ENCODE measurements at regions not wholly inside any gene's neighbourhood (a gene's known extent, or its start where the extent isn't known, plus 50 kb on each side); places are given as distances from the start of the nearest gene placed in this dataset.

- ChIA-PET CTCF (no interaction called here), POLR2A (no interaction called here)
- Mint-ChIP-seq H3K27ac (no peak overlapping the region), H3K27me3 (no peaks in the 10 kb centered on the region), H3K9me3 (peaks cover 1% of the 10 kb centered on the region), H3K36me3 (ENCODE audit: low read depth) (no peaks in the 10 kb centered on the region), H3K4me3 (no peak overlapping the region), H3K4me1 (ENCODE audit: low read depth) (no peaks in the 10 kb centered on the region)
- TF ChIP-seq CTCF (IDR thresholded peaks at IDR 0.05): no peak
- DNase-seq (no peak), ATAC-seq (no peak)
- intact Hi-C loops (cut with micrococcal nuclease): no loop called here
These were observed 787.2 kb downstream of the PLCL1 start for GRCh38 chr2:198591586-198591985.

- CTCF ChIA-PET: no interaction called here
These were observed 783.3 kb downstream of the PLCL1 start for GRCh38 chr2:198587741-198588140.

GRCh38 chr2:198587240-198587639, 782.8 kb downstream of the PLCL1 start:
- Mint-ChIP-seq H3K36me3 (ENCODE audit: low read depth) (no peaks in the 10 kb centered on the region), H3K27me3 (no peaks in the 10 kb centered on the region), H3K4me3 (no peak overlapping the region), H3K9me3 (peaks cover 4% of the 10 kb centered on the region), H3K4me1 (ENCODE audit: low read depth) (no peaks in the 10 kb centered on the region), H3K27ac (no peak overlapping the region)
- ATAC-seq (no peak), DNase-seq (no peak)
- intact Hi-C loops (cut with micrococcal nuclease): no loop called here
- CTCF ChIA-PET: no interaction called here
- POLR2A ChIA-PET: no interaction called here
- no peak for TF ChIP-seq CTCF (IDR thresholded peaks at IDR 0.05)

More at GRCh38 chr2:198587741-198588140, 783.3 kb downstream of the PLCL1 start:
- H3K36me3 Mint-ChIP-seq (ENCODE audit: low read depth): no peaks in the 10 kb centered on the region
- no peak for ATAC-seq
- no peak for DNase-seq
- TF ChIP-seq CTCF (IDR thresholded peaks at IDR 0.05): no peak
- POLR2A ChIA-PET: no interaction called here
- H3K27ac Mint-ChIP-seq: no peak overlapping the region
- intact Hi-C loops (cut with micrococcal nuclease): no loop called here
- H3K4me1 Mint-ChIP-seq (ENCODE audit: low read depth): no peaks in the 10 kb centered on the region
- H3K4me3 Mint-ChIP-seq: no peak overlapping the region
- H3K27me3 Mint-ChIP-seq: no peaks in the 10 kb centered on the region
- peaks cover 4% of the 10 kb centered on the region for H3K9me3 Mint-ChIP-seq

- Mint-ChIP-seq H3K36me3 (ENCODE audit: low read depth) (no peaks in the 10 kb centered on the region), H3K4me1 (ENCODE audit: low read depth) (no peaks in the 10 kb centered on the region), H3K9me3 (peaks cover 1% of the 10 kb centered on the region), H3K27me3 (no peaks in the 10 kb centered on the region), H3K27ac (no peak overlapping the region), H3K4me3 (no peak overlapping the region)
- no peak for ATAC-seq
- TF ChIP-seq CTCF (IDR thresholded peaks at IDR 0.05): no peak
- ChIA-PET POLR2A (no interaction called here), CTCF (no interaction called here)
- intact Hi-C loops (cut with micrococcal nuclease): no loop called here
- DNase-seq: no peak
These were observed 767.0 kb downstream of the PLCL1 start for GRCh38 chr2:198571393-198571792.

GRCh38 chr2:198558176-198558575, 753.8 kb downstream of the PLCL1 start:
- ATAC-seq: no peak
- DNase-seq: no peak
- TF ChIP-seq CTCF (IDR thresholded peaks at IDR 0.05): no peak
- Mint-ChIP-seq H3K27me3 (no peaks in the 10 kb centered on the region), H3K36me3 (ENCODE audit: low read depth) (no peaks in the 10 kb centered on the region), H3K9me3 (peaks cover 23% of the 10 kb centered on the region), H3K27ac (no peak overlapping the region), H3K4me1 (ENCODE audit: low read depth) (no peaks in the 10 kb centered on the region), H3K4me3 (no peak overlapping the region)
- CTCF ChIA-PET: no interaction called here
- POLR2A ChIA-PET: no interaction called here
- intact Hi-C loops (cut with micrococcal nuclease): loop anchor here (10.0 kb wide), 1 partner anchor 243 kb away; no protein-coding TSS in a partner anchor

Measured in activated CD8-positive, alpha-beta T cell treated with anti-CD3 and anti-CD28 coated beads for 36 hours (primary cell).